PC-3 (cell line): ENCODE measurements at regions not wholly inside any gene's neighbourhood (a gene's known extent, or its start where the extent isn't known, plus 50 kb on each side); places are given as distances from the start of the nearest gene placed in this dataset.
"Not testable (repeated sequence)": the region's sequence is repeated elsewhere in the genome, so short reads cannot be mapped to it uniquely, and the experiment has no call there.

ENCODE experiments used
- ATAC-seq: fragments of 200-7000 bp; cut with Tn5 transposase; 2 replicates; pipeline ENCODE4 v1.9.1; 2020; ENCODE audit warnings: mild to moderate bottlenecking, moderate library complexity
- BruUV-seq: library from RNA; stranded (reverse); fragments of 400-500 nt; replicated peaks from 2 replicates; lab custom pipeline; 2021; lab: Mats Ljungman, UMichigan
- CTCF ChIA-PET: fragments of 300-600 bp; sonication (Branson Sonifier 250); formaldehyde crosslinking; loops from one replicate; lab custom pipeline; 2022; ENCODE audit warnings: antibody characterized with exemption; lab: Charles Lee
- POLR2A ChIA-PET: fragments of 300-600 bp; sonication (Branson Sonifier 250); formaldehyde crosslinking; loops from one replicate; lab custom pipeline; 2022; ENCODE audit warnings: antibody characterized with exemption; ENCODE audit not compliant: unreplicated experiment; lab: Charles Lee
- DNase-seq: peaks from one replicate; pipeline ENCODE4 v3.0.0-alpha.2; 2015
- H2AFZ ChIP-seq: fragments of 300-600 bp; sonication (generic); 2 replicates; pipeline ENCODE4 v1.6.0; 2016; ENCODE audit warnings: antibody characterized with exemption, low read length
- H3F3A ChIP-seq: fragments of 300-600 bp; sonication (generic); one replicate; pipeline ENCODE4 v1.6.0; 2017; ENCODE audit warnings: antibody characterized with exemption, low read length, control low read depth, mild to moderate bottlenecking; ENCODE audit not compliant: unreplicated experiment
- H3K27ac ChIP-seq: fragments of 300-600 bp; sonication (generic); 2 replicates; pipeline ENCODE4 v1.5.1; 2016; ENCODE audit warnings: mild to moderate bottlenecking, low read length
- H3K27me3 ChIP-seq: fragments of 300-600 bp; sonication (generic); 2 replicates; pipeline ENCODE4 v1.6.1; 2016; ENCODE audit warnings: low read length, mixed read lengths
- H3K36me3 ChIP-seq: fragments of 300-600 bp; sonication (generic); 2 replicates; pipeline ENCODE4 v1.6.1; 2016; ENCODE audit warnings: low read depth, mixed run types, low read length, mixed read lengths
- H3K4me1 ChIP-seq: fragments of 300-600 bp; sonication (generic); 2 replicates; pipeline ENCODE4 v1.5.1; 2016; ENCODE audit warnings: low read length; ENCODE audit not compliant: insufficient read depth
- H3K4me2 ChIP-seq: fragments of 300-600 bp; sonication (generic); 2 replicates; pipeline ENCODE4 v1.6.0; 2016; ENCODE audit warnings: low read length
- H3K4me3 ChIP-seq: fragments of 300-600 bp; sonication (generic); 2 replicates; pipeline ENCODE4 v1.5.1; 2016; ENCODE audit warnings: mild to moderate bottlenecking, low read length, mixed read lengths
- H3K79me2 ChIP-seq: fragments of 300-600 bp; sonication (generic); 2 replicates; pipeline ENCODE4 v1.6.1; 2017; ENCODE audit warnings: low read length, mixed read lengths
- H3K9ac ChIP-seq: fragments of 300-600 bp; sonication (generic); 2 replicates; pipeline ENCODE4 v1.6.0; 2016; ENCODE audit warnings: mild to moderate bottlenecking, low read length
- H3K9me2 ChIP-seq: fragments of 300-600 bp; sonication (generic); replicated peaks from 2 replicates; pipeline ENCODE4 v1.6.1; 2016; ENCODE audit warnings: mixed run types, low read length, mixed read lengths
- H3K9me3 ChIP-seq: fragments of 300-600 bp; sonication (generic); 2 replicates; pipeline ENCODE4 v1.6.1; 2016; ENCODE audit warnings: low read length, mixed read lengths
- H4K20me1 ChIP-seq: fragments of 300-600 bp; sonication (generic); 2 replicates; pipeline ENCODE4 v1.6.1; 2016; ENCODE audit warnings: low read length, mixed read lengths
- EZH2 ChIP-seq: fragments of 300-600 bp; sonication (generic); IDR thresholded peaks from one replicate; pipeline ENCODE4 v1.6.1; 2017; ENCODE audit warnings: antibody characterized with exemption, mild to moderate bottlenecking, low read length; ENCODE audit not compliant: unreplicated experiment
- EZH2phosphoT487 ChIP-seq: fragments of 300-600 bp; sonication (generic); IDR thresholded peaks from 2 replicates; pipeline ENCODE4 v1.6.1; 2018; ENCODE audit warnings: mild to moderate bottlenecking, antibody characterized with exemption, low read length, borderline replicate concordance
- intact Hi-C: fragments of 100-400 bp; cut with micrococcal nuclease; formaldehyde crosslinking; loops from 2 replicates; pipeline ENCODE4 v1.9.0; 2023
- TF ChIP-seq, protein P1 (sequence below): fragments of 300-600 bp; sonication (generic); conservative IDR thresholded peaks from 2 replicates; pipeline ENCODE4 v1.5.1; 2017; ENCODE audit warnings: antibody characterized with exemption, low read depth, mild to moderate bottlenecking, low read length

DNA sequence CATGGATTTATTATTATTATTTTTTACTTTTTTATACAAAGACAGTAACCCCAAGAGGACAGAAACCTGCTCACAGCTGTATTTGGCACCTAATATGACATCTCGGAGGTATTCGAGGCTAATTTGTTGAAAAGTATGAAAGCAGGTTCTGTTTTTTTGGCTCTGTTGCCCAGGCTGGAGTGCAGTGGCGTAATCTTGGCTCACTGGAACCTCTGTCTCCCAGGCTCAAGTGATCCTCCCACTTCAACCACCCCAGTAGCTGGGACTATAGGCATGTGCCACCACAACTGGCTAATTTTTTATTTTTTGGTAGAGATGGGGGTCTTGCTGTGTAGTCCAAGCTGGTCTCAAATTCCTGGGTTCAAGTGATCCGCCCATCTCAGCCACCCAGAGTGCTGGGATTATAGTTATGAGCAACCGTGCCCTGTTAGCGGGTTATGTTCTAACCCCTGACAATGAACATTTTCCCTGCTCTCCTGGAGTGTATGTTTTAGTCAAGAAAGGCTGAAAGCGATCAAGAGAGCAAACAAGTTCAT lies 53.7 kb upstream of the ZNF217 start:
- Histone ChIP-seq H3K9me2 (no peaks in the 10 kb centered on the region), H3K4me1 (peaks cover 14% of the 10 kb centered on the region), H4K20me1 (no peaks in the 10 kb centered on the region), H3K9ac (no peak overlapping the region), H3K36me3 (no peaks in the 10 kb centered on the region), H3F3A (peaks cover 8% of the 10 kb centered on the region), H3K4me2 (no peak overlapping the region), H3K9me3 (no peaks in the 10 kb centered on the region), H3K27me3 (no peaks in the 10 kb centered on the region), H3K27ac (no peak overlapping the region), H2AFZ (no peak overlapping the region), H3K4me3 (no peak overlapping the region), H3K79me2 (no peaks in the 10 kb centered on the region)
- ChIA-PET POLR2A (no interaction called here), CTCF (no interaction called here)
- intact Hi-C loops: no loop called here
- DNase-seq (no peak), ATAC-seq (no peak)
- TF ChIP-seq, protein P1, sequence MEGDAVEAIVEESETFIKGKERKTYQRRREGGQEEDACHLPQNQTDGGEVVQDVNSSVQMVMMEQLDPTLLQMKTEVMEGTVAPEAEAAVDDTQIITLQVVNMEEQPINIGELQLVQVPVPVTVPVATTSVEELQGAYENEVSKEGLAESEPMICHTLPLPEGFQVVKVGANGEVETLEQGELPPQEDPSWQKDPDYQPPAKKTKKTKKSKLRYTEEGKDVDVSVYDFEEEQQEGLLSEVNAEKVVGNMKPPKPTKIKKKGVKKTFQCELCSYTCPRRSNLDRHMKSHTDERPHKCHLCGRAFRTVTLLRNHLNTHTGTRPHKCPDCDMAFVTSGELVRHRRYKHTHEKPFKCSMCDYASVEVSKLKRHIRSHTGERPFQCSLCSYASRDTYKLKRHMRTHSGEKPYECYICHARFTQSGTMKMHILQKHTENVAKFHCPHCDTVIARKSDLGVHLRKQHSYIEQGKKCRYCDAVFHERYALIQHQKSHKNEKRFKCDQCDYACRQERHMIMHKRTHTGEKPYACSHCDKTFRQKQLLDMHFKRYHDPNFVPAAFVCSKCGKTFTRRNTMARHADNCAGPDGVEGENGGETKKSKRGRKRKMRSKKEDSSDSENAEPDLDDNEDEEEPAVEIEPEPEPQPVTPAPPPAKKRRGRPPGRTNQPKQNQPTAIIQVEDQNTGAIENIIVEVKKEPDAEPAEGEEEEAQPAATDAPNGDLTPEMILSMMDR: no peak
- TF ChIP-seq EZH2: no peak
- TF ChIP-seq EZH2phosphoT487: no peak
- no TSS peak for BruUV-seq

DNA sequence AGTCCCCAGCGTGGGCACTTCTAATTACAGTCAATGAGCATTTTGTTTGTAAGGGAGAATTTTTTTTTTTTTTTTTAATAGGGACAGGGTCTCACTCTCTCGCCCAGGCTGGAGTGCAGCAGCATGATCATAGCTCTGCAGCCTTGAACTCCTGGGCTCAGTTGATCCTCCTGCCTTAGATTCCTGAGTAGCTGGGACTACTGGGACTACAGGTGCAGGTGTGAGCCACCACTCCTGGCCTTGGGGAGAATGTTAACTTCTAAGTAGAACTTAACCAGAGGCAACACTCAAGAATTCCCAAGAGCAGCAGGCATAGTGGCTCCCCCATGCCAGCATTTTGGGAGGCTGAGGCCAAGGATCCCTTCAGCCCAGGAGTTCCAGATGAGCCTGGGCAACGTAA lies 52.9 kb upstream of the ZNF217 start:
- H2AFZ ChIP-seq: no peak overlapping the region
- H3K36me3 ChIP-seq: no peaks in the 10 kb centered on the region
- peaks cover 12% of the 10 kb centered on the region for H3F3A ChIP-seq
- H3K4me1 ChIP-seq: peaks cover 19% of the 10 kb centered on the region
- H3K27ac ChIP-seq: no peak overlapping the region
- ChIA-PET POLR2A (interaction anchor here (0.6 kb wide), 1 partner anchor 253 kb away, joined by 12 read pairs; no protein-coding TSS in a partner anchor), CTCF (interaction anchor here (0.7 kb wide), 1 partner anchor 25 kb away, joined by 10 read pairs; no protein-coding TSS in a partner anchor)
- no TSS peak for BruUV-seq
- no peaks in the 10 kb centered on the region for H3K27me3 ChIP-seq
- no peak overlapping the region for H3K4me2 ChIP-seq
- H3K4me3 ChIP-seq: no peak overlapping the region
- TF ChIP-seq, protein P1: no peak
- no peak for TF ChIP-seq EZH2
- TF ChIP-seq EZH2phosphoT487: no peak
- H4K20me1 ChIP-seq: no peaks in the 10 kb centered on the region
- H3K9me3 ChIP-seq: no peaks in the 10 kb centered on the region
- H3K79me2 ChIP-seq: no peaks in the 10 kb centered on the region
- H3K9me2 ChIP-seq: no peaks in the 10 kb centered on the region
- ATAC-seq: no peak
- no peak for DNase-seq
- intact Hi-C loops: no loop called here
- no peak overlapping the region for H3K9ac ChIP-seq

DNA sequence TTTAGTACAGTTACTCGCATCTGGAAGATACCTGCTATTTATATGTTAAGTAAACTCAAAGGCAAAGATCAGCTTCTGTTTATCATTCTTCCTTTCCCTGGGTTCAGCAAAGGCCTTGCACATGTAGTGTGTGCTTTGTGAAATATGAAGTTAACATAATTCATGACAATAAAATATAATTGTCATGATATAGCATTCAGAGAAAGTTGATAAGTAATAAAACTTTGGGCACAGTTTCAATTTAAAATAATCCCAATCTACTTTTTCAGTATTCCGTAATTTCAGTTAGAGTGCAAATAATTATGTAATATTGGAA lies 51.9 kb upstream of the ZNF217 start:
- no peaks in the 10 kb centered on the region for H3K9me2 ChIP-seq
- no peak overlapping the region for H3K4me3 ChIP-seq
- ATAC-seq (no peak), DNase-seq (no peak)
- no peak overlapping the region for H2AFZ ChIP-seq
- H3K27ac ChIP-seq: no peak overlapping the region
- H3K27me3 ChIP-seq: no peaks in the 10 kb centered on the region
- no peak for TF ChIP-seq EZH2
- no peak for TF ChIP-seq EZH2phosphoT487
- TF ChIP-seq, protein P1: no peak
- CTCF ChIA-PET: no interaction called here
- POLR2A ChIA-PET: no interaction called here
- no peaks in the 10 kb centered on the region for H3K9me3 ChIP-seq
- H4K20me1 ChIP-seq: no peaks in the 10 kb centered on the region
- no peak overlapping the region for H3K4me2 ChIP-seq
- BruUV-seq: no TSS peak
- H3K4me1 ChIP-seq: peaks cover 19% of the 10 kb centered on the region
- no peaks in the 10 kb centered on the region for H3K36me3 ChIP-seq
- intact Hi-C loops: no loop called here
- peaks cover 12% of the 10 kb centered on the region for H3F3A ChIP-seq
- no peaks in the 10 kb centered on the region for H3K79me2 ChIP-seq
- no peak overlapping the region for H3K9ac ChIP-seq

DNA sequence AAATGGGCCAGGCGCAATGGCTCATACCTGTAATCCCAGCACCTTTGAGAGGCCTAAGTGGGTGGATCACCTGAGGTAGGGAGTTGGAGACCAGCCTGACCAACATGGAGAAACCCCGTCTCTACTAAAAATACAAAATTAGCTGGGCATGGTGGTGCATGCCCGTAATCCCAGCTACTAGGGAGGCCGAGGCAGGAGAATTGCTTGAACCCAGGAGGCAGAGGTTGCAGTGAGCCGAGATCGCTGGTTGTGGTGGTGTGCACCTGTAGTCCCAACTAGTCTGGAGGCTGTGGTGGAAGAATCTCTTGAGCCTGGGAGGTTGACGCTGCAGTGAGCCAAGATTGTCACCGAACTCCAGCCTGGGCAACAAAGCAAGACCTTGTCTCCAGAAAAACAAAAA lies 50.5 kb upstream of the ZNF217 start:
- H3K9ac ChIP-seq, H3K9me2 ChIP-seq, H3K4me3 ChIP-seq, H4K20me1 ChIP-seq, H3K27me3 ChIP-seq, H3K4me2 ChIP-seq, H2AFZ ChIP-seq, H3K9me3 ChIP-seq, H3K79me2 ChIP-seq, H3K36me3 ChIP-seq, DNase-seq, BruUV-seq, ATAC-seq, H3K27ac ChIP-seq, CTCF ChIA-PET: not testable (repeated sequence)
- peaks cover 30% of the 10 kb centered on the region for H3K4me1 ChIP-seq
- peaks cover 12% of the 10 kb centered on the region for H3F3A ChIP-seq
- POLR2A ChIA-PET: interaction anchor here (0.5 kb wide), 1 partner anchor 255 kb away, joined by 10 read pairs; no protein-coding TSS in a partner anchor
- intact Hi-C loops: loop anchor here (5.0 kb wide), 1 partner anchor 93 kb away; no protein-coding TSS in a partner anchor
